GM23338 (cell line): ENCODE measurements at regions not wholly inside any gene's neighbourhood (a gene's known extent, or its start where the extent isn't known, plus 50 kb on each side); places are given as distances from the start of the nearest gene placed in this dataset.
"Not testable (repeated sequence)": the region's sequence is repeated elsewhere in the genome, so short reads cannot be mapped to it uniquely, and the experiment has no call there.

Experiments
- ATAC-seq: fragments of 200-7000 bp; cut with Tn5 transposase; 3 replicates; pipeline ENCODE4 v1.9.1; 2020
- DNase-seq: peaks from one replicate; pipeline ENCODE4 v3.0.0-alpha.2; 2015; ENCODE audit warnings: low spot score
- H2AFZ ChIP-seq: fragments of 200-600 bp; sonication (generic); 2 replicates; pipeline ENCODE4 v1.8.0; 2016; ENCODE audit warnings: antibody characterized with exemption, mild to moderate bottlenecking, moderate library complexity
- H3F3A ChIP-seq: fragments of 200-600 bp; sonication (generic); replicated peaks from 2 replicates; pipeline ENCODE4 v1.8.0; 2017; ENCODE audit warnings: antibody characterized with exemption, mixed run types, low read depth
- H3K27ac ChIP-seq: fragments of 200-600 bp; sonication (generic); 2 replicates; pipeline ENCODE4 v1.6.1; 2016; ENCODE audit warnings: low read depth
- H3K27me3 ChIP-seq: fragments of 200-600 bp; sonication (generic); 2 replicates; pipeline ENCODE4 v1.8.0; 2016; ENCODE audit warnings: mild to moderate bottlenecking, mixed run types, moderate library complexity; ENCODE audit not compliant: insufficient read depth
- H3K36me3 ChIP-seq: fragments of 200-600 bp; sonication (generic); 2 replicates; pipeline ENCODE4 v1.8.0; 2016; ENCODE audit warnings: mild to moderate bottlenecking; ENCODE audit not compliant: insufficient read depth
- H3K4me1 ChIP-seq: fragments of 200-600 bp; sonication (generic); 2 replicates; pipeline ENCODE4 v1.8.0; 2016; ENCODE audit warnings: mild to moderate bottlenecking, moderate library complexity; ENCODE audit not compliant: insufficient read depth
- H3K4me2 ChIP-seq: fragments of 200-600 bp; sonication (generic); 2 replicates; pipeline ENCODE4 v1.7.1; 2017; ENCODE audit warnings: mixed run types
- H3K4me3 ChIP-seq: fragments of 200-600 bp; sonication (generic); 2 replicates; pipeline ENCODE4 v1.6.1; 2016; ENCODE audit warnings: mixed run types
- H3K79me2 ChIP-seq: fragments of 200-600 bp; sonication (generic); replicated peaks from 2 replicates; pipeline ENCODE4 v1.8.0; 2017; ENCODE audit warnings: mild to moderate bottlenecking; ENCODE audit not compliant: insufficient read depth
- H3K9me2 ChIP-seq: fragments of 200-600 bp; sonication (generic); 2 replicates; pipeline ENCODE4 v1.8.0; 2017; ENCODE audit not compliant: insufficient read depth
- H4K20me1 ChIP-seq: fragments of 200-600 bp; sonication (generic); replicated peaks from 2 replicates; pipeline ENCODE4 v1.8.0; 2017; ENCODE audit warnings: mild to moderate bottlenecking; ENCODE audit not compliant: insufficient read depth
- H3K27ac Mint-ChIP-seq: 2 replicates; pipeline ENCODE4 v1.8.0; 2020; ENCODE audit warnings: inconsistent platforms, mild to moderate bottlenecking, moderate library complexity, mixed read lengths
- H3K27me3 Mint-ChIP-seq: 3 replicates; pipeline ENCODE4 v1.8.0; 2022; ENCODE audit warnings: low read depth, mild to moderate bottlenecking, moderate library complexity, mixed read lengths, inconsistent platforms; ENCODE audit not compliant: insufficient read depth, poor library complexity
- H3K36me3 Mint-ChIP-seq: 3 replicates; pipeline ENCODE4 v1.8.0; 2021; ENCODE audit warnings: low read depth, mild to moderate bottlenecking, inconsistent platforms, moderate library complexity, mixed read lengths
- H3K4me1 Mint-ChIP-seq: 3 replicates; pipeline ENCODE4 v1.8.0; 2020; ENCODE audit warnings: mild to moderate bottlenecking, inconsistent platforms, mixed read lengths
- H3K4me3 Mint-ChIP-seq: 3 replicates; pipeline ENCODE4 v1.8.0; 2021; ENCODE audit warnings: moderate library complexity, mild to moderate bottlenecking, inconsistent platforms, mixed read lengths
- H3K9me3 Mint-ChIP-seq: 3 replicates; pipeline ENCODE4 v1.8.0; 2020; ENCODE audit warnings: moderate library complexity, mild to moderate bottlenecking, inconsistent platforms, mixed read lengths
- CTCF ChIP-seq, 2 experiments: fragments of 200-600 bp in 1 of 2; sonication (generic) in 1 of 2; conservative IDR thresholded peaks; 2 replicates each; pipeline versions ENCODE4 v1.5.1 to v1.6.1; 2016 to 2017; ENCODE audit warnings: antibody characterized with exemption in 2 of 2, low read depth in 2 of 2, mild to moderate bottlenecking in 2 of 2, moderate library complexity in 1 of 2
- EZH2phosphoT487 ChIP-seq: fragments of 200-600 bp; sonication (generic); IDR thresholded peaks from one replicate; pipeline ENCODE4 v1.8.1; 2018; ENCODE audit warnings: antibody characterized with exemption; ENCODE audit not compliant: unreplicated experiment
- NANOG ChIP-seq: IDR thresholded peaks from 2 replicates; pipeline ENCODE4 v1.6.1; 2016; ENCODE audit warnings: antibody characterized with exemption, borderline replicate concordance
- POLR2AphosphoS5 ChIP-seq: IDR thresholded peaks from 2 replicates; pipeline ENCODE4 v1.6.1; 2016; ENCODE audit warnings: antibody characterized with exemption, low read depth
- ZNF114 ChIP-seq: fragments of 250-450 bp; sonication (Bioruptor Pico); IDR thresholded peaks from 2 replicates; pipeline ENCODE4 v1.5.0; 2020; ENCODE audit warnings: mild to moderate bottlenecking, moderate library complexity
- ZNF331 ChIP-seq: fragments of 250-450 bp; sonication (Bioruptor Pico); IDR thresholded peaks from 2 replicates; pipeline ENCODE4 v1.5.0; 2020; ENCODE audit warnings: low read depth, mild to moderate bottlenecking, moderate library complexity
- TF ChIP-seq, protein P1 (sequence below): IDR thresholded peaks from one replicate; pipeline ENCODE4 v1.6.1; 2018; ENCODE audit warnings: antibody characterized with exemption; ENCODE audit not compliant: unreplicated experiment
- TF ChIP-seq, protein P2 (sequence below): IDR thresholded peaks from 2 replicates; pipeline ENCODE4 v1.6.1; 2016; ENCODE audit warnings: antibody characterized with exemption

DNA sequence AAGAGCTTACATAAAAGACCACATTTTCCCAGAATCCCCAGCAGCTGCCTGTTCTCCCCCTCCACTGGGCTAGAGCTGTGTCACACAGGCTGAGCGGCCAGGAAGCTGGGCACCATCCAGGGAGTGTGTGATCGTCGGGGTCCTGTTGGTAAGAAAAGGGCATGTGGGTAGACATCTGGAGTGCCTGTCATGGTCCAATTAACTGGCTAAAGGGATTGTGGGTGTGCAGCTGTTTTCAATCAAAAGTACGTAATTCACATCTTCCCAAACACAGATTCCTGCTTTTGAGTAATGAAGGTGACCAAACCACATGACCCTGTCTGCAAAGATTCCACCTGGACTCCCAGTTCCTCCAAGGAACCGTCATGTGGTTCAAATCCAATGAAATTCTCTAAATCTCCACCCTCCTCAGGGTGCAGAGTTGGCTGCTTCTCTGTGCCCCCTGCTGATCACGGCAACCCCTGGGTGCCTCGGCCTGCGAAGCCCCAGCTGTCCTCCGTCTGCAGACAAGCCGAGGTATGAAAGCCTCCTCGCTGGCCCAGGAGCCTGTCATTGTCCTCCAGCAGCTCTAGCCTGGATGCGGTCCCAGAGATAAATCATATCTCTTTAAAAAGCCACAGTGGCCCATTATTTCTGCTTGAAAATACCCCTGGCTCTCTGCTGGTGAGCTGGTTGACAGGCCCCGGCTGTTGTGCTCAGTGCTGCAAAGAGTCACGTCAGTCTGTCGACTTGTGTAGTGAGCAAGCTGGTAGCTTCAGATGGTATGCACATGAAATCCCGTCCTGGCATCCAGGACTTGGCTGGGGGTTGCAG is 172.9 kb upstream of the SULF2 start:
- H3K27me3 ChIP-seq, H3K36me3 Mint-ChIP-seq, H3K4me3 Mint-ChIP-seq, H4K20me1 ChIP-seq, H3K79me2 ChIP-seq, ATAC-seq, H3F3A ChIP-seq, H3K27ac Mint-ChIP-seq, H2AFZ ChIP-seq, DNase-seq, H3K4me3 ChIP-seq, H3K4me1 ChIP-seq, H3K4me1 Mint-ChIP-seq, H3K4me2 ChIP-seq, H3K36me3 ChIP-seq, H3K27ac ChIP-seq, H3K9me3 Mint-ChIP-seq, H3K9me2 ChIP-seq: not testable (repeated sequence)
- H3K27me3 Mint-ChIP-seq, result peaks cover 11% of the 10 kb centered on the region

DNA sequence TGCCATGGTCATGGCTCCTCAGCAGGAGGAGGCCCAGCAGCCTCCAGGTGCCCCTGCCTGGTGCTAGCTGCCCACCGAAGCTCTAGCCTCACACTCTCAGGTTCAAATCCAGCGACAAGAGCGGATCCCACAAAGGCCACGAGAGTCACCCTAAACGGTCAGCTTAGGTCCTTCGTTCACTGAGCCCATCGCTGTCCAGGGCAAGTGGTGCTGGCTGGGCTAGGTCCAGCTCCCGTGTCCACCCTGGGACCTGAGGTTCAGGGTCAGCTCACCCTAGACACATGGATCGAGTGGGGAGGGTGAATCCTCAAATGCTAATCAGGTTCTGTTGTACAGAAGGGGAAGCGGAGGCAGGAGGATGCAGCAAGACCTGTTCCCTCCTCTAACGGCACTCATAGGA is 171.9 kb upstream of the SULF2 start:
- Mint-ChIP-seq H3K27me3 (peaks cover 11% of the 10 kb centered on the region), H3K27ac (no peak overlapping the region), H3K4me3 (no peak overlapping the region), H3K36me3 (no peaks in the 10 kb centered on the region), H3K9me3 (no peaks in the 10 kb centered on the region; the same call in 2 of the 3 replicates), H3K4me1 (peaks cover 3% of the 10 kb centered on the region; the same call in 2 of the 3 replicates)
- Histone ChIP-seq H3K4me1 (no peaks in the 10 kb centered on the region), H3K79me2 (no peaks in the 10 kb centered on the region), H4K20me1 (no peaks in the 10 kb centered on the region), H3K9me2 (no peaks in the 10 kb centered on the region), H3K4me3 (no peak overlapping the region), H3F3A (no peaks in the 10 kb centered on the region), H3K27ac (no peak overlapping the region), H3K27me3 (no peaks in the 10 kb centered on the region), H2AFZ (no peak overlapping the region), H3K36me3 (no peaks in the 10 kb centered on the region), H3K4me2 (no peak overlapping the region)
- no peak for ATAC-seq
- TF ChIP-seq NANOG (no peak), ZNF114 (no peak)
- TF ChIP-seq, protein P1, sequence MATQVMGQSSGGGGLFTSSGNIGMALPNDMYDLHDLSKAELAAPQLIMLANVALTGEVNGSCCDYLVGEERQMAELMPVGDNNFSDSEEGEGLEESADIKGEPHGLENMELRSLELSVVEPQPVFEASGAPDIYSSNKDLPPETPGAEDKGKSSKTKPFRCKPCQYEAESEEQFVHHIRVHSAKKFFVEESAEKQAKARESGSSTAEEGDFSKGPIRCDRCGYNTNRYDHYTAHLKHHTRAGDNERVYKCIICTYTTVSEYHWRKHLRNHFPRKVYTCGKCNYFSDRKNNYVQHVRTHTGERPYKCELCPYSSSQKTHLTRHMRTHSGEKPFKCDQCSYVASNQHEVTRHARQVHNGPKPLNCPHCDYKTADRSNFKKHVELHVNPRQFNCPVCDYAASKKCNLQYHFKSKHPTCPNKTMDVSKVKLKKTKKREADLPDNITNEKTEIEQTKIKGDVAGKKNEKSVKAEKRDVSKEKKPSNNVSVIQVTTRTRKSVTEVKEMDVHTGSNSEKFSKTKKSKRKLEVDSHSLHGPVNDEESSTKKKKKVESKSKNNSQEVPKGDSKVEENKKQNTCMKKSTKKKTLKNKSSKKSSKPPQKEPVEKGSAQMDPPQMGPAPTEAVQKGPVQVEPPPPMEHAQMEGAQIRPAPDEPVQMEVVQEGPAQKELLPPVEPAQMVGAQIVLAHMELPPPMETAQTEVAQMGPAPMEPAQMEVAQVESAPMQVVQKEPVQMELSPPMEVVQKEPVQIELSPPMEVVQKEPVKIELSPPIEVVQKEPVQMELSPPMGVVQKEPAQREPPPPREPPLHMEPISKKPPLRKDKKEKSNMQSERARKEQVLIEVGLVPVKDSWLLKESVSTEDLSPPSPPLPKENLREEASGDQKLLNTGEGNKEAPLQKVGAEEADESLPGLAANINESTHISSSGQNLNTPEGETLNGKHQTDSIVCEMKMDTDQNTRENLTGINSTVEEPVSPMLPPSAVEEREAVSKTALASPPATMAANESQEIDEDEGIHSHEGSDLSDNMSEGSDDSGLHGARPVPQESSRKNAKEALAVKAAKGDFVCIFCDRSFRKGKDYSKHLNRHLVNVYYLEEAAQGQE, result peak; percentile 42
- no peak for DNase-seq

DNA sequence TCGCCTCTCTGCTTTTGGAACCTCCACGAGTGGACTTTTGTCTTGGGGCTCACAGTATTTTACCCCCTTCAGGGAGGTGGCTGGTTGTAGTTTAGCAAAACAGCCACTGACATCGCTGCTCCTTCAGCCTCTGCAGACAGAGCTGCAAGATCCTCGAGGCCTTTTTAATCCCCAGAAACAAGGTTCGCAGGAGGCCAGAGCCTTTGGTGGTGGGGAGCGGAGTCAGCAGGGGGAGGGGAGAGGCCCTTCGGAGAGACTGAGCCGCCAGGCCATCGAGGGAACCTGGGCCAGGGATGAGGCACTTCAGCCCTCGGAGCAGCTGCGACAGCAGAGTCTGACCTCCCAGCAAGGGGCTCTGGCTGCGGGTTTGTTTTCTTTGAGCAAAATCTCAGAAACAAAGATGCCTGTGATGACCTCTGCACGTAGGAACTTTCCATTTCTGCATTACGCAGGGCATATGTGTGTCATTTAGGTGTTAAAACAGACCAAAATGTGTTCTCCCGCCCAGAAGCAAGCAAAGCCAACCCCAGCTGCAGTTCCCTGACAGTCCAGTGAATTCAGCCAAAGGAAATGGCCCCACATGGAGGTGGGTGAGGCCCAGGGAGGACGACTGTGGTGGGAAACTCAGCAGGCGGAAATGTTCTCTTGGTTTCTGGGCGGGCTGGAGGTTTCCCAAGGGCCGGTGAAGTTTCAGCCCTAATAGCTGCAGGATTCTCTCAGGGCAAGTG is 171.2 kb upstream of the SULF2 start:
- ATAC-seq (peak; percentile 36), DNase-seq (no peak)
- no peak overlapping the region for H3K27ac Mint-ChIP-seq
- no peak overlapping the region for H3K4me3 ChIP-seq
- H3K4me1 Mint-ChIP-seq, result no peaks in the 10 kb centered on the region; the same call in 2 of the 3 replicates
- H2AFZ ChIP-seq, result peak overlapping the region; percentile 83
- no peak overlapping the region for H3K4me2 ChIP-seq
- peaks cover 11% of the 10 kb centered on the region for H3K27me3 Mint-ChIP-seq
- H3K27ac ChIP-seq, result no peak overlapping the region
- H3K4me3 Mint-ChIP-seq, result no peak overlapping the region
- no peaks in the 10 kb centered on the region; the same call in 2 of the 3 replicates for H3K9me3 Mint-ChIP-seq
- H4K20me1 ChIP-seq, result no peaks in the 10 kb centered on the region
- H3K4me1 ChIP-seq, result no peaks in the 10 kb centered on the region
- H3K36me3 ChIP-seq, result no peaks in the 10 kb centered on the region
- no peaks in the 10 kb centered on the region for H3K36me3 Mint-ChIP-seq
- no peaks in the 10 kb centered on the region for H3K27me3 ChIP-seq
- H3K79me2 ChIP-seq, result no peaks in the 10 kb centered on the region
- H3F3A ChIP-seq, result no peaks in the 10 kb centered on the region
- no peaks in the 10 kb centered on the region for H3K9me2 ChIP-seq
- TF ChIP-seq, protein P2, sequence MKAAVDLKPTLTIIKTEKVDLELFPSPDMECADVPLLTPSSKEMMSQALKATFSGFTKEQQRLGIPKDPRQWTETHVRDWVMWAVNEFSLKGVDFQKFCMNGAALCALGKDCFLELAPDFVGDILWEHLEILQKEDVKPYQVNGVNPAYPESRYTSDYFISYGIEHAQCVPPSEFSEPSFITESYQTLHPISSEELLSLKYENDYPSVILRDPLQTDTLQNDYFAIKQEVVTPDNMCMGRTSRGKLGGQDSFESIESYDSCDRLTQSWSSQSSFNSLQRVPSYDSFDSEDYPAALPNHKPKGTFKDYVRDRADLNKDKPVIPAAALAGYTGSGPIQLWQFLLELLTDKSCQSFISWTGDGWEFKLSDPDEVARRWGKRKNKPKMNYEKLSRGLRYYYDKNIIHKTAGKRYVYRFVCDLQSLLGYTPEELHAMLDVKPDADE, result no peak
- no peak for TF ChIP-seq ZNF331 (CRISPR knock-in tag)
- no peak for TF ChIP-seq NANOG
- no peak for TF ChIP-seq ZNF114
- no peak for TF ChIP-seq POLR2AphosphoS5
- TF ChIP-seq CTCF (conservative IDR thresholded peaks at IDR 0.05; ENCODE audit: low read depth in 2 of 2), result no peak
- no peak for TF ChIP-seq EZH2phosphoT487
